NCI-H1092 treated with DMSO at 0.1 percent for 48 hours (cell line): ENCODE measurements at regions not wholly inside any gene's neighbourhood (a gene's known extent, or its start where the extent isn't known, plus 50 kb on each side); places are given as distances from the start of the nearest gene placed in this dataset.

Experiments used
- DNase-seq: peaks from one replicate; lab custom pipeline; 2025; lab: John Stamatoyannopoulos, UW

DNA sequence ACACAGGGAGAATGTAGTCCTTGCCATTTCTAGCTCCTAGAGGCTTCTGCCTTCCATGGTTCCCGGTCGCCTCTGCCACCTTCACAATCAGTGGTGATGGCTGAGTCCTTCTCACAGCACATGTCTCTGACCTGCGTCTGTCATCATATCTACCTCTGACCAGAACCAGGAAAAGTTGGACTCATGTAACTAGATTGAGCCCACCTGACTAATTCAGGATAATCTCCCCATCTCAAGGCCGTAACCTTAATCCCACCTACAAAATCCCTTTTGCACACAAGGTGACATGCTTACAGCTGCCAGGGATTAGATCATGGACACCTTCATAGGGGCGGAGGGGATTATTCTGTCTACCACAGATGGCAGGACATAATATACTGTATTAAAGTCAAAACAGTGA lies 375.6 kb downstream of the ICE1 start:
- no peak for DNase-seq

DNA sequence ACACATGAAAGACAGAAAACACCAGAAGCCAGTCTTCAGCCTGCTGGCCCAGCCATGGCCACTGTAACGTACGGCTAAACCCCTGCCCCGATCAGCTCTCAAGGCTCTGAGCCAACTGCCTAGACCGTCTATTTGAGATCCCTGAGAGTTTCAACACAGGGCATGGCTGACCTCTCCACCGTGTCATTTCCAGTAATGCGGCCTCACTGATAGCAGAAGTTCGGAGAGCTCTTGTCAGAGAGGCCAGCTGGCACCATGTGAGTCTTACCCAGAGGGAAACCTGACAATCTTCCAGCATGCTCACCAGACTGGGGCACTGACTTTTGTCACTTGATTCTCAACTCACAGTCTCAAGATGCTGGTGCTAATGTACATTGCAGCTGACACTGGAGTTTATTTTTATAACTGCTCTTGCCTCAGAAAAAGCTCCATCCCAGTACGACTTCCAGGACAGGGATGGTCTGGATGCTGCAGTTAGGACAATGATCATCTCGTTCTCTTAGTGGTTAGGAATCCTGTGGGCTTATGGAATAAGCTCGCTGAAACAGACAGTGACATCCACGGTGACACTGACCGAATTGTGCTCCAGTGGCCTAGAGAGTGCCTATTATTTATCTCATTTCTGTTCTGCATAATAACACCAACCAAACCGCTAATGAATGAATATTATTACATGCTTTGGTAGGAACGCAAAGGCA lies 372.7 kb downstream of the ICE1 start:
- DNase-seq: peak; percentile 12

- no peak for DNase-seq
These were observed 371.7 kb downstream of the ICE1 start for GRCh38 chr5:5794118-5794560.

- no peak for DNase-seq
These were observed 371.0 kb downstream of the ICE1 start for GRCh38 chr5:5793242-5794117.

DNA sequence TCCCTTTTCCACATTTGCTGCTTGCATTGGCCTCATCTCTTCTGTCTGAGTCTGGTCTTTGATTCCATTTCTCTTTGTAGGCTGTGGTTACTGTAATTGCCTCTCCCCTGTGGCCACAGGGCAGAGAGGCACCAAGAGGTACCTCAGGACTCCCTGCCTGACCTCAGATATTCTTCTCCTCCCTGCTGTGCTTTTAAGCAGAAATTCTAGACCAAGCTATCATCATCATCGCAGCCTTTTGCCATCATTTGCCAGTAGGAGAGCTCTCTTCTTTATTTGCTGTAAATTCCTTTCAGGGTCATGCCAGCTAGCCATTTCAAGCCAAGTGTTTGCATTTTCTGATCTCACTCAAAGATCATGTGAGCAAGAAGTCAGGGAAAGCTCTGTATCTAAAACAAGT lies 369.6 kb downstream of the ICE1 start:
- peak; percentile 8 for DNase-seq

GRCh38 chr5:5788793-5789192 lies 366.3 kb downstream of the ICE1 start:
- DNase-seq: no peak

DNA sequence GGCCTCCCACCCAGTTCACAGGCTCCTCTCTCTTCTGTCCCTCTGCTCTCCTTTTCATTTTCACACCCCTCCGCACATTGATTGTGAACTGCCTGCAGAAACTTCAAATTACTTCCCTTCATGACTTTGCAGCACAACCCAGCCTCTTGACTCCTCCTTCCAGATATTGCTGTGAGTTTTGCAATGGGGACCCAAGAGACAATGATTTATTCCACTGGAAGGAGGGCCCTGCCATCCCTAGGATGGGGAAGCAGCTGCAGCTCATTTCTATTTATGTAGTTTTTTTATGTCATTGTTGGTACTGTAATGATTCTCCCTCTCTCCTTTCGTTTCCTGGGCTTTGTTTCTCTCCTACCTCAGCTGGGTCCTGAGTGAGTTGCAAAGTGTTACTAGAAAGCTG lies 364.9 kb downstream of the ICE1 start:
- DNase-seq: no peak

DNA sequence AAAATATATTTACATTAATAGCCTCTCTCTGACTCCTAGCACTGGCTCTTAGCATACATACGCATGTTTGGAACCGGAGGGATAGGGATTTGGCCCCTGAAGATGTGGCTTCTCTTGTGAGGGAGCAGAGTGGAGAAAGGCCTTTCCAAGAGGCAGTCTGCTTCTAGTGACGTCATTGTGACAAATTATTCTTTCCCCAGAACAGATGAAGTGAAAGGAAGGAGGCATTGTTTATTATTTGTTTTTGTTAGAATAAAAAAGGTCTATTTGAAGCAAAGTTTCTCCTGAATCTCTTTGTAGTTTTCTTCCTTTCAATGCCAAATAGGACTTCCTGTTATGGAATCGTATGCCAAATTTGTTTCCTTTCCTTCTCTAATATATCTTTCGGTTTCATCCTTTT lies 361.6 kb downstream of the ICE1 start:
- DNase-seq: no peak

DNA sequence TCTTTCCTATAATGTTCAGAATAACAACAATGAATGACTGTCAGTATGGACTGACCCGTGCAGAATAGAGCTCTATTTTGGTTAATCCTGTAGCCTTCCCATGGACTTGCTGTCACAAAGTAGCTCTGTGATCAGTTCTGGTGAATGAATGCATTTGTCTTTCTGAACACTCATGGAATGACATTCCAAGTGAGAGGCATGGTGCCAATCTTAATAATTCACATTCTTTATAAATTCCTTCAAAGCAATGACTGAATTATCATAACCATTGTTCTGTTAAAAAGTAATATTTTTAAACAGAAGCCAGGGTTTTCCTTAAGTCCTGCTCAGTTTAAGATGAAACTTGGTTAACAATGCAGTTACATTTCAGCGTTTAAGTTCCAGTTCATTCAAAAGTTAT lies 360.5 kb downstream of the ICE1 start:
- no peak for DNase-seq

DNA sequence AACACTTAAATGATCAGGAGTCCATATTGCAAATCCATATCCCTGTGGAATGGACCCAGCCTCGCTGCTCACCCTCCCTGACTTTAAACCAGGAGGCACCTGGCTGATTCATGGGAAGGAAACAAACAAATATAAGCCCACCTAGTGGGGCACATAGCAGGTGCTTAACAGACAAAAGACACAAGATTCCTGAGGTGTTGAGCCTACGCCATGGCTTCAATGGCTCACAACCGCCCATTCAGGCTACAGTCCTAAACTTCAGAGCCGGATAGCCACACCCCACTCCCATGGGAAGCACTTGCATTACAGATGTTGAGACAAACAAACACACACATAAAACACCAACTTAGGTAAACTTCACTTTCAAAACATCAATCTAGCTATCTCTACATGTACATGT lies 359.9 kb downstream of the ICE1 start:
- no peak for DNase-seq

GRCh38 chr5:5781335-5781734 lies 358.9 kb downstream of the ICE1 start:
- DNase-seq: no peak

DNA sequence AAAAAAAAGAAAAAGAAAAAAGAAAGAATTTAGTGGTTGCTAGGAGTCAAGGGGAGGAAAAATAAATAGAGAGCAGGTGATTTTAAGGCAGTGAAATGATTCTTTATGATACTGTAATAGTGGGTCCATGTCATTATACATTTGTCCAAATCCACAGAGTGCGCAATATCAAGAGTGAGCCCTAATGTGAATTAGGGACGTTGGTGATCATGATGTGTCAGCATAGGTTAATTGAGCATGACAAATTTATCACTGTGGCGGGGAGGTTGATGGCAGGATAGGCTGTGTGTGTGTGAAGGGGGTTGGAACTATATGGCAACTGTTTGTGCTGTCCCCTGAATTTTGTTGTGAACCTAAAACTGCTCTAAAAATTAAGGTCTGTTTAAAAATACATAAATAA lies 357.8 kb downstream of the ICE1 start:
- peak; percentile 29 for DNase-seq

DNA sequence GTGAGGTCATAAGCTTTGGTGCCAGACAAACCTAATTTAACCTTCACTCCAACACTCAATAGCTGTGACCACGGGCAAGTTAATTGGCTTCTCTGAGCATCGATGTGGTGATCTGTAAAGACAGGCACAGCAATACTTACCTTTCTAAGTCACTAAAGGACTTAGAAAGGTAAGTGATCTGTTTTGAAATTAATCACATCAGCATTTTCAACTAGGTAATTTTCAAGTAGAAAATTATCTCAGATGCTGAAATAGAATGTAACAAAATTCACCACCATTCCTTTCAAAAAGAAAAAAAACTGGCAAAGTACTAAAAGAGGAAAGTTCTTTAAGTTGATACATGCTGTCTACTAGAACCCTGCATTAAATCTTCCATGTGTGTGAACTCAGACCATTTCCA lies 354.5 kb downstream of the ICE1 start:
- no peak for DNase-seq

DNA sequence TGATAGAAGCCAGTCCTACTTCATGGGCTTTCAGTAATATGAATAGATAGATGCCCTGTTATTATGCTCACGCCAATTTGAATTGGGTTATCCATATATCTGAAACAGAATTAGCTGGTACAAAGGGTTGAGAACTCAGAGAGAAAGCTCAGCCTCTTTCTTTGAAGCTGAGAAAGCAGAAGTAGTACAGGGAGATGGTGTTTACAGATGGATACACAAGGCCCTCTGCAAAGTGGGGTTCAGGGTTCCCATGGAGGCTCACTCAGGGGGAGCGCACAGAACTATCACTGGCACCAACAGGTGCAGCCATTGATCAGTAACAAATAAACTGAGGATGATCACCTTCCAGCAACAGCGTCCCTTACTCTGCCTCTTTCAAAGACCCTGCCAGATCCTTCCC lies 349.7 kb downstream of the ICE1 start:
- no peak for DNase-seq

- DNase-seq: no peak
These were observed 348.3 kb downstream of the ICE1 start for GRCh38 chr5:5770825-5771224.

DNA sequence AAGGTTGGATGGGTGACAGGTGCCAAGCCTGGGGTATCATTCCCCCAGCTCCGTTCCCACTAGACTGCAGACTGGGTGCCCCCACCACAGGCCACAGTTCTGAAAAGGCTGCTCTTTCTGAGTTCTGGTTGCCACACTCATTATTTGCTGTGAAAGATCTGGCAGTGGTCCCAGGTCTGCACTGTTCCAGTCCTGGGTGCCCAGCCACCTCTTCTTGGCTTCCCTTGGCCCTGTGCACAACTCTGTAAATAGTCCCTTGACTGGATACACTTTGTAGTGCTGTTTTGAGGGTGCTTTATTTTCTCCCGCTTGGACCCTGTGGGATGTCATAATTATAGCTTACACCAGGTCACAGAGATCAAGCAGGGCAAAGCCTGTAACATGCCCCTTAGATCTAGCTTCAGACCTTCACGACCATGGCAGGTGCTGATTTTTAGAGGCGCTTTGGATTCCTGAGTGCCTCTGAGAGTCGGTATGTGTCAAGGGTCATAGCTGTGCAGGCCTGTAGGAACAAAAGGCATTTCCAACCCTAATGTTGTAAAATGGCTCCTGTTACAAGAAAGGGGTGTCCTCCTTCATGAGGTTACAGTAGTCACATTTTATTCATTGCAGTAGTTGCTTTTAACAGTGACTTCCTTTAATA lies 344.9 kb downstream of the ICE1 start:
- DNase-seq: peak; percentile 83

GRCh38 chr5:5765066-5765850 lies 342.8 kb downstream of the ICE1 start:
- DNase-seq: no peak

- no peak for DNase-seq
These were observed 341.8 kb downstream of the ICE1 start for GRCh38 chr5:5764246-5764645.

GRCh38 chr5:5756762-5757161 lies 334.3 kb downstream of the ICE1 start:
- peak; percentile 22 for DNase-seq

DNA sequence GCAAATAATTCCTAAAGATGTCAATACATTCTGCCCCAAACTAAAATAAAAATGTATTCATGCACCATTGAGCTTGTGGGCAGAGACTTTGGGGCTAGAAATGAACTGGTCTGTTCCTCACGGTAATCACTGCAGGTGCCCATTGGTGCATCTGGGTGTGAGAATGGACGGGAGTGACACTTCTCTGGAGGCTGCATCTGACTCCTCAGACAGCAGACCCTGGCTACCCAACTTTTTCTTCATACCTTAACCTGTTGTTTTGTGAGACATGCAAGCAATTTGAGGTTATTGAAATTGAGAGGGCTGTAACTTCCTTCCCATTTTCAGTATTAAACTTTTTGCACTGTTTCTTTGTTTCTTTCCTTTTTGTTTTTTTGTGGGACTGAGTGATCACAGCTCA lies 333.4 kb downstream of the ICE1 start:
- DNase-seq: no peak

- DNase-seq: no peak
These were observed 330.4 kb downstream of the ICE1 start for GRCh38 chr5:5752844-5753243.

GRCh38 chr5:5751987-5752386 lies 329.5 kb downstream of the ICE1 start:
- DNase-seq: peak; percentile 8
